ENCODE measurements at regions not wholly inside any gene's neighbourhood (a gene's known extent, or its start where the extent isn't known, plus 50 kb on each side); places are given as distances from the start of the nearest gene placed in this dataset.

DNA sequence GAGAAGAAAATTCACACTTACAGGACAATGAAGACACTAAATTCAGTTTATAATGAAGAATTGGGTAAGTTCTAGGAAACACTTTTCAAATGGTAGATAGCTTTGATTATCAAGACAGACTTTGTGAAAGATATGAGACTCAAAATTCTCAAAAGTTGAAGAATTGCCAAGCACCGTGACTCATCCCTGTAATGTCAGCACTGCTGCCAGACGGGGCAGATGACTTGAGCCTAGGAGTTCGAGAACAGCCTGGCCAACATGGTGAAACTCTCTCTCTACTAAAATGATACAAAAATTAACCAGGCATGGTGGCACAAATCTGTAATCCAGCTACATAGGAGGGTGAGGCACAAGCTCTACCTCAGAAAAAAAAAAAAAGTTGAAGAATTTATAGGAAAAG, 1820.1 kb upstream of the LRRTM1 start:
- no peaks in the 10 kb centered on the region for H3K36me3 ChIP-seq
- no peak for TF ChIP-seq Cebpa-rat (IDR thresholded peaks at IDR 0.05)
- no peak overlapping the region for H3K27ac ChIP-seq
- peaks cover 12% of the 10 kb centered on the region for H3K4me1 ChIP-seq
- H3K9ac ChIP-seq = no peak overlapping the region
- no peaks in the 10 kb centered on the region for H4K20me1 ChIP-seq
- H3K4me2 ChIP-seq = no peak overlapping the region
- no peak overlapping the region for H3K4me3 ChIP-seq
- no peaks in the 10 kb centered on the region for H3K27me3 ChIP-seq
- no peaks in the 10 kb centered on the region for H3K9me3 ChIP-seq

DNA sequence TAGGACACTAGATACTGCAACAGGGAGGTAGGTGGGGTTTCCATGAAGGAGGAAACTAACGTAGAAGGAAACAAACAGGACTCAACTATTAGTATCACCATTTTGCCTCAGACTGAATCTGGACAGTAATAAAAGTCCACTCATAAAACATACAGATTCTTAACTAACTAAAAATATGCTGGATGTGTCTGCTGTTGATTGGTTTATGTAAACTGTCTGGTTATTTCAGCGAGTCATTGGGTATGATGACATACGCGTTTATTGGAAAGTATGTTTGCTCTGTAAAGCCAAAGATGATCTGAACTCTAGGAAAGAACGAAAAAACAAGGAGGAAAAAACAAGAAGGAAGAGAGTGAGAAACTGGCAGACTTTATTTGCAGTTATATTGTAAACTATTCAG, 1816.1 kb upstream of the LRRTM1 start:
- H3K4me2 ChIP-seq = peak overlapping the region; percentile 36
- H3K9ac ChIP-seq = no peak overlapping the region
- TF ChIP-seq Cebpa-rat (IDR thresholded peaks at IDR 0.05) = no peak
- peaks cover 13% of the 10 kb centered on the region for H3K4me1 ChIP-seq
- H3K27me3 ChIP-seq = no peaks in the 10 kb centered on the region
- H3K4me3 ChIP-seq = no peak overlapping the region
- H3K9me3 ChIP-seq = no peaks in the 10 kb centered on the region
- H4K20me1 ChIP-seq = no peaks in the 10 kb centered on the region
- H3K27ac ChIP-seq = no peak overlapping the region
- no peaks in the 10 kb centered on the region for H3K36me3 ChIP-seq

DNA sequence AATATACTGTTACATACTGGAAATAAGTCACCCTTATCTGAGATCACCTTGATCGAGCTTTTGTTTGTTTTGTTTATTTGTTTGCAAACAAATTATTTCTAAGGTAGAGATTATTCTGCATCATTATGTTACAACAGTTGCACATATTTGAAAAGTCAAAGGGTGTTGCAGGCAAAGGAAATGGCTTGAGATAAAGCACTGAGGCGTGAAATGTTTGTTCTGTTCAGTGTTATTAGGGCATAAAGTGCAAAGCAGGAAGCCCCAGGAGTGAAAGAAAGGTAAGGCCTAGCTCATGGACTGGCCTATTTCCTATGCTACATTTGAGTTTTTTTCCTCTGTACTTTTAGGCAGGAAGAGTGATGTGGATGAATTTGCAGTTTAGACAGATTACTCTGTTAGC, 1815.6 kb upstream of the LRRTM1 start:
- no peak overlapping the region for H3K27ac ChIP-seq
- H3K27me3 ChIP-seq = no peaks in the 10 kb centered on the region
- H4K20me1 ChIP-seq = no peaks in the 10 kb centered on the region
- H3K9ac ChIP-seq = no peak overlapping the region
- H3K4me3 ChIP-seq = no peak overlapping the region
- peak overlapping the region; percentile 36 for H3K4me2 ChIP-seq
- no peaks in the 10 kb centered on the region for H3K36me3 ChIP-seq
- H3K9me3 ChIP-seq = no peaks in the 10 kb centered on the region
- peaks cover 13% of the 10 kb centered on the region for H3K4me1 ChIP-seq
- no peak for TF ChIP-seq Cebpa-rat (IDR thresholded peaks at IDR 0.05)

DNA sequence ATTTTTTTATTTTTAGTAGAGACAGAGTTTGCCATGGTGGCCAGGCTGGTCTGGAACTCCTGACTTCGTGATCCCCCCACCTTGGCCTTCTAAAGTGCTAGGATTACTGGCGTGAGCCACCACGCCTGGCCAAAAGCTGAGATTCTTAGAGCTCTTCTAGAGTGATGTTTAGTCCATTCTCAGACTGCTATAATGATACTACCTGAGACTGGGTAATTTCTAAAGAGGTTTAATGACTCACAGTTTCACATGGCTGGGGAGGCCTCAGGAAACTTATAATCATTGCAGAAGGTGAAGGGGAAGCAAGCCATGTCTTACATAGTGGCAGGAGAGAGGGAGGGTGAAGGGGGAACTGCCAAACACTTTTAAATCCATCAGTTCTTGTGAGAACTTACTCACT, 1804.9 kb upstream of the LRRTM1 start:
- no peak for TF ChIP-seq Cebpa-rat (IDR thresholded peaks at IDR 0.05)
- Histone ChIP-seq H3K9me3 (no peaks in the 10 kb centered on the region), H4K20me1 (no peaks in the 10 kb centered on the region), H3K27ac (no peak overlapping the region), H3K4me1 (no peaks in the 10 kb centered on the region), H3K36me3 (no peaks in the 10 kb centered on the region), H3K9ac (no peak overlapping the region), H3K27me3 (no peaks in the 10 kb centered on the region), H3K4me3 (no peak overlapping the region), H3K4me2 (no peak overlapping the region)

DNA sequence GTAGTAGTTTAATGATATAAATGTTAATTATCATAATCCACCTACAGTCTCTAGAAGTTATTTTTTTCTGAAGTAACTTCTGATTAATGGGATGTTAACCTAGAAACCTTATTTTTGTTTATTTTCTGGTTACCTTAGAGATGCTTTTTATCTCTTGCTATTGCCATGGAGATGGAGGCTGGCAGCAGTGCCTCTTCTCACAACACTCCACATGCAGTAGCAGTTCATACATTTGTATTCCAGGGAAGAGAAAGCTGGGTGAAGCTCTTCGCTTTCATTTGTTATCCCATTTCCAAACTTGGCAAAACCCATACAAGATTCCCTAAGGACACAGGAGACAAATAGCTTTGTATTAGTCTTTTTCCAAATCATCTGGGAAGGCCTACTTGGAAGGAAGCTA, 1794.1 kb upstream of the LRRTM1 start:
- Histone ChIP-seq H4K20me1 (no peaks in the 10 kb centered on the region), H3K9ac (no peak overlapping the region), H3K4me3 (no peak overlapping the region), H3K36me3 (no peaks in the 10 kb centered on the region), H3K4me2 (no peak overlapping the region), H3K9me3 (no peaks in the 10 kb centered on the region), H3K27me3 (no peaks in the 10 kb centered on the region), H3K4me1 (no peaks in the 10 kb centered on the region), H3K27ac (no peak overlapping the region)
- no peak for TF ChIP-seq Cebpa-rat (IDR thresholded peaks at IDR 0.05)

DNA sequence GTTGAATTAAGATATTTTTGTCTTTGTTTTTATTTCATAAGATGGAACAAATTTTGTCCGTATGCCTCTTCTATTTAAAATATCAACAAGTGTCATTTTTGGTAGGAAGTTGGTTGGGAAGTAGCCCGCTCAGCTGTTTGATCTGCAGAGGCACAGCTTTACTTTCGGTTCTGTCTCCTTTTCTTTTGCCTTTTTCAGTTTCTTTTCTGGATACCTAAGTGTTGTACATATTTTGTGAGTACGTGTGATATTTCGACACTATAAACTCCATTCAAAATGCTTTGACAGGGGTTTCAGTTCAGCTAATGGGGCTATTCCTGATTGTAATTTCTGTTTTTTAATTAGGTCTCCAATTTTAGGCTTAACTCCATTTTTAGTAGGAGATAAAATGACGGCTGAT, 1785.0 kb upstream of the LRRTM1 start:
- Histone ChIP-seq H3K4me3 (no peak overlapping the region), H3K27me3 (no peaks in the 10 kb centered on the region), H3K4me1 (no peaks in the 10 kb centered on the region), H3K9ac (no peak overlapping the region), H3K4me2 (no peak overlapping the region), H4K20me1 (no peaks in the 10 kb centered on the region), H3K9me3 (peaks cover 18% of the 10 kb centered on the region), H3K27ac (no peak overlapping the region), H3K36me3 (no peaks in the 10 kb centered on the region)
- TF ChIP-seq Cebpa-rat (IDR thresholded peaks at IDR 0.05) = no peak

DNA sequence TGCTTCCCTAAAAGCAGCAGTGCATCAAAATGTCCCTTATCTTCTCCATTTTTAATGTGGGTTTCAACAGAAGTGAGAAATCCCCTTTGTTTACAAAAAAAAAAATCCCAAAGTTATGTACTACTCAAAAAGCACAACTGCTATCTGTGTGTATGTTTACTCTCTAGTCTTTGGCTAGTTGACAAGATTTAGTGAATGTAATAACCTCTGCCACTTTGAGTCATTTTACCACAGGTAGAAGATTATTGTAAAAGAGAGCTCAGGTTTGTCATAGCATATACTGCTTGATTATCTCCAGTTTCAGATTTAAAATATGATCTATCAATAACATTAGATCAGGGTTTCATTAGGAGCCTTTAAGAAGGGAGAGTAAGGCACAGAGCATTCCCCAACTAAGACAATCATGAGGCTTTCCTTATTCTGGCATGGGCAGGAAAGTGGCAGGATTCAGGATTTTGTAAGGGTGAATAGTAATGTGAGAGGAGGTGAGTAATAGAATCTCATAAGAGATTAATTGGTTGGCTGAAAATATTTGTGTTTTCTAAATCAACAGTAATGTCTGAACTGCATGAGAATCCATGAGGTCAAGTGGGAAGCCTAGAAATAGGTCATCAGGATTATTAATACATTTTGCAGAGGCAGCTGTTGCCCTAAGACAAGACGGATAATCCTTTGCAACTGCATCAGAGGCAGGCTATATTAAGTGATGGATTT, 1780.3 kb upstream of the LRRTM1 start:
- H4K20me1 ChIP-seq = no peaks in the 10 kb centered on the region
- no peak overlapping the region for H3K9ac ChIP-seq
- no peak overlapping the region for H3K4me3 ChIP-seq
- H3K36me3 ChIP-seq = no peaks in the 10 kb centered on the region
- H3K4me2 ChIP-seq = no peak overlapping the region
- no peak for TF ChIP-seq Cebpa-rat (IDR thresholded peaks at IDR 0.05)
- H3K9me3 ChIP-seq = peaks cover 18% of the 10 kb centered on the region
- no peak overlapping the region for H3K27ac ChIP-seq
- H3K27me3 ChIP-seq = no peaks in the 10 kb centered on the region
- no peaks in the 10 kb centered on the region for H3K4me1 ChIP-seq

DNA sequence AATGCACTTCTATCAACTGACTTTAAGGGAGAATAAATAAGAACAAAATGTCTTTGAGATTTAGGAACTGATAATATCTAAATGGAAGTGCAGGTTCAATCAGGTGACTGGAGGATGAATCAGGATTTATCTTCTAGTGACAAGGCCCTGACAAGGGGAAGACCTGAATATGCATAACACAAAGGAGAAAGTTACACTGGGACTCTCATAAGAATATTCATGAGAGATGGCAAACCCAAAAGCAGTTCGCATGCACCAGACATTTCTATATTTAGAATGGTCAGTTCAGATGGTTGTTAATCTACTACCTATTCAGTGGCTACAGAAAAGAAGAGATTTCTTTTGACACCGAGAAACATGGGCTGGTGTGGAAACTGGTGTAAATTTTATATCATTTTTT, 1771.3 kb upstream of the LRRTM1 start:
- Histone ChIP-seq H3K27me3 (no peaks in the 10 kb centered on the region), H3K9me3 (no peaks in the 10 kb centered on the region), H3K4me3 (no peak overlapping the region), H3K36me3 (no peaks in the 10 kb centered on the region), H3K9ac (no peak overlapping the region), H3K4me1 (no peaks in the 10 kb centered on the region), H4K20me1 (no peaks in the 10 kb centered on the region), H3K4me2 (no peak overlapping the region), H3K27ac (no peak overlapping the region)
- no peak for TF ChIP-seq Cebpa-rat (IDR thresholded peaks at IDR 0.05)

DNA sequence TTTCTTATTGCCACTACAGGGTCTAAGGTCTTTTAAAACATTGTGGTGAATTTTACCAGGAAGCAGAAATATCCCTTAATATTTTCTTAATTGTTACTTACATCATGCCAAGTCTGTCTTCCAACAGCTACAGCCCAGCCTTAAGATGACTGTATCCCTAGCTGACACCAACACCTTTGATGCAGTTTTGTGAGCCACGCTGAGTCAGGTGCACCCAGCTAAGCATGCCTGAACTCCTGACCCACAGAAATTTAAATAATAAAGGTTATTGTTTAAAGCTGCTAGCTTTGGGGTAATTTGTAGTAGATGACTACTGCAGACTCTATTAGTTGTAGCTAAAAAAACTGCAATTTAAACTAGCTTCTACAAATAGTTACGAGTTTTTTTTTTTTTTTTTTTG, 1757.9 kb upstream of the LRRTM1 start:
- H3K9ac ChIP-seq = no peak overlapping the region
- H3K27me3 ChIP-seq = no peaks in the 10 kb centered on the region
- no peak overlapping the region for H3K4me2 ChIP-seq
- TF ChIP-seq Cebpa-rat (IDR thresholded peaks at IDR 0.05) = no peak
- no peak overlapping the region for H3K27ac ChIP-seq
- no peaks in the 10 kb centered on the region for H4K20me1 ChIP-seq
- H3K4me1 ChIP-seq = no peaks in the 10 kb centered on the region
- no peaks in the 10 kb centered on the region for H3K9me3 ChIP-seq
- H3K36me3 ChIP-seq = no peaks in the 10 kb centered on the region
- no peak overlapping the region for H3K4me3 ChIP-seq

DNA sequence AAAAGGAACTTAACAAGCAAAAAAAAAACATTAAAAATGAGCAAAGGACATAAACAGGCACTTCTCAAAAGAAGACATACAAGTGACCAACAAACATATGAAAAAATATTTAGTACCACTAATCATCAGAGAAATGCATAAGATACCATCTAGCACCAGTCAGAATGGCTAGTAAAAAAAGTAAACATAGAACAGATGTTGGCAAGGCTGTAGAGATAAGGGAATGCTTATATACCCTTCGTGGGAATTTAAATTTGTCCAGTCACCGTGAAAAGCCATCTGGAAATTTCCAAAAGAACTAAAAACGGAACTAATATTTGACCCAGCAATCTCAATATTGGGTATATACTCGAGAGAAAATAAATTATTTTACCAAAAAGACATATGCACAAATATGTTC, 1751.3 kb upstream of the LRRTM1 start:
- Histone ChIP-seq H4K20me1 (no peaks in the 10 kb centered on the region), H3K27ac (no peak overlapping the region), H3K4me3 (no peak overlapping the region), H3K9me3 (no peaks in the 10 kb centered on the region), H3K4me2 (no peak overlapping the region), H3K36me3 (no peaks in the 10 kb centered on the region), H3K9ac (no peak overlapping the region), H3K27me3 (no peaks in the 10 kb centered on the region), H3K4me1 (no peaks in the 10 kb centered on the region)
- TF ChIP-seq Cebpa-rat (IDR thresholded peaks at IDR 0.05) = no peak

DNA sequence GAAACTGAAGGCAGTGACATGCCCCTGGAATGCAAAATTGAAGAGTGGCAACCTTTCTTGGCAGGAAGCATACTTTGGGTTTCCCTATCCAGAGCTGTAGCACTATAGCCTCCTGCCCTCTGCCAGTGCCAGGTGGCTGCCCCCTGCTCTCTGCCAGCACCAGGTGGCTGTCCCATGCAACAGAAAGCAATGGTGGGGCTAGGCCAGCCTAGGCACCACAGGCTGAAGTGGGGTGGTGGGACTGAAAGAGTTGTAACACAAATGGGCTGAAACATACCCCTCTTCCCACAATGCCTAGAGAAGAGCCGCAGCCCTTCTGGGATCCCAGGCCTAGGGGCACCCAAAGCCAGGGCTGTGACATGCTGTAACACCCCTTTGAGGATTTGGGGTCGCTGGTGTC, 1739.3 kb upstream of the LRRTM1 start:
- Histone ChIP-seq H4K20me1 (no peaks in the 10 kb centered on the region), H3K27me3 (no peaks in the 10 kb centered on the region), H3K27ac (no peak overlapping the region), H3K4me1 (no peaks in the 10 kb centered on the region), H3K4me3 (no peak overlapping the region), H3K4me2 (no peak overlapping the region), H3K9ac (no peak overlapping the region), H3K9me3 (no peaks in the 10 kb centered on the region), H3K36me3 (no peaks in the 10 kb centered on the region)
- TF ChIP-seq Cebpa-rat (IDR thresholded peaks at IDR 0.05) = no peak
